Left ventricle myocardium inferior (tissue), 1 donor: ENCODE measurements at regions not wholly inside any gene's neighbourhood (a gene's known extent, or its start where the extent isn't known, plus 50 kb on each side); places are given as distances from the start of the nearest gene placed in this dataset.

Experiments
- DNase-seq: peaks from one replicate; pipeline ENCODE4 v3.0.0-alpha.2; 2020
- H3K27ac ChIP-seq: fragments of 200-600 bp; replicated peaks from 2 replicates; pipeline ENCODE4 v1.8.0; 2021
- H3K27me3 ChIP-seq: fragments of 200-600 bp; 2 replicates; pipeline ENCODE4 v1.8.0; 2021; ENCODE audit warnings: low read depth
- H3K36me3 ChIP-seq: fragments of 200-600 bp; 2 replicates; pipeline ENCODE4 v1.8.0; 2021
- H3K4me1 ChIP-seq: fragments of 200-600 bp; 2 replicates; pipeline ENCODE4 v1.8.0; 2021
- H3K4me3 ChIP-seq: fragments of 200-600 bp; 2 replicates; pipeline ENCODE4 v1.8.0; 2021; ENCODE audit warnings: mild to moderate bottlenecking, moderate library complexity
- H3K9me3 ChIP-seq: fragments of 200-600 bp; replicated peaks from 2 replicates; pipeline ENCODE4 v1.8.0; 2021
- intact Hi-C: fragments of 100-400 bp; cut with micrococcal nuclease; formaldehyde crosslinking; loops from one replicate; pipeline ENCODE4 v1.11.0; 2022
- TF ChIP-seq, protein P1 (sequence below): fragments of 200-600 bp; IDR thresholded peaks from 2 replicates; pipeline ENCODE4 v1.8.0; 2021; ENCODE audit warnings: antibody characterized with exemption, mild to moderate bottlenecking, borderline replicate concordance
- donor health status: DM: no; HTN: yes; CAD: no; lungs with severe emphysema.

- Histone ChIP-seq H3K4me1 (no peaks in the 10 kb centered on the region), H3K36me3 (no peaks in the 10 kb centered on the region), H3K27me3 (no peaks in the 10 kb centered on the region), H3K27ac (no peak overlapping the region), H3K9me3 (no peaks in the 10 kb centered on the region), H3K4me3 (no peak overlapping the region)
- no peak for DNase-seq
- intact Hi-C loops = no loop called here
- TF ChIP-seq, protein P1, sequence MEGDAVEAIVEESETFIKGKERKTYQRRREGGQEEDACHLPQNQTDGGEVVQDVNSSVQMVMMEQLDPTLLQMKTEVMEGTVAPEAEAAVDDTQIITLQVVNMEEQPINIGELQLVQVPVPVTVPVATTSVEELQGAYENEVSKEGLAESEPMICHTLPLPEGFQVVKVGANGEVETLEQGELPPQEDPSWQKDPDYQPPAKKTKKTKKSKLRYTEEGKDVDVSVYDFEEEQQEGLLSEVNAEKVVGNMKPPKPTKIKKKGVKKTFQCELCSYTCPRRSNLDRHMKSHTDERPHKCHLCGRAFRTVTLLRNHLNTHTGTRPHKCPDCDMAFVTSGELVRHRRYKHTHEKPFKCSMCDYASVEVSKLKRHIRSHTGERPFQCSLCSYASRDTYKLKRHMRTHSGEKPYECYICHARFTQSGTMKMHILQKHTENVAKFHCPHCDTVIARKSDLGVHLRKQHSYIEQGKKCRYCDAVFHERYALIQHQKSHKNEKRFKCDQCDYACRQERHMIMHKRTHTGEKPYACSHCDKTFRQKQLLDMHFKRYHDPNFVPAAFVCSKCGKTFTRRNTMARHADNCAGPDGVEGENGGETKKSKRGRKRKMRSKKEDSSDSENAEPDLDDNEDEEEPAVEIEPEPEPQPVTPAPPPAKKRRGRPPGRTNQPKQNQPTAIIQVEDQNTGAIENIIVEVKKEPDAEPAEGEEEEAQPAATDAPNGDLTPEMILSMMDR = no peak
Observed at GRCh38 chr6:119536666-119537065, 187.1 kb upstream of the MAN1A1 start.

- TF ChIP-seq, protein P1 = no peak
- Histone ChIP-seq H3K4me1 (no peaks in the 10 kb centered on the region), H3K36me3 (no peaks in the 10 kb centered on the region), H3K27me3 (no peaks in the 10 kb centered on the region), H3K4me3 (no peak overlapping the region), H3K27ac (no peak overlapping the region), H3K9me3 (no peaks in the 10 kb centered on the region)
- DNase-seq = no peak
- intact Hi-C loops = no loop called here
Observed at GRCh38 chr6:119535332-119535731, 185.8 kb upstream of the MAN1A1 start.

DNA sequence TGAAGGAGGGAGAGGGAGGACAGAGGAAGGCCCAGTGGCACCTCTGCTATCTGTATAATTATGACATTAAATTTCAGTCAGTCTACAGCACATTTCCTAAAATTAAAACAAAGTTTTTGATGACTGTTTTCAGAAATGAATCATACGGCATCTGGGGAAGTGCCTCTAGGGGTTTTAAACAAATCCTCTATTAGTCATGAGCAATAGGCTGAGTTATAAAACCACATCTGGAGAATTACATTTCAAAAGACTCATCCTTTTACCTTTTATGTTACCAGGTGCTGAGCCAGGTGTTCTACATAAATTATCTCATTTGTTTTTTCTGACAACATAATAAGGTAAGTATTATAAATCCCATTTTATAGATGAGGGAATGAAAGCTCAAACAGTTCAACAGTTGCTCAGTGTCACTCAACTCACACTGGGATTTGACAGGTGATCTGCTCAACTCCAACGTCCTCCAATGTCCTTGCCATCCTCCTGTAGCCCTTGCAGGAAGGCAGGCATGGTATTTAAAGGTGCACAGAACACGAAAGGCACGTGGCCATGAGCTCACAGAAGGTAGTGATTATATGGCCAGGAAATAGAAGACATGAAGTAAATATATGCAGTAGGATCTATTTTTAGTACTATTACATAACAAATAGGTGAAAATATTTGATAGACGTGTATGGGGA is 184.2 kb upstream of the MAN1A1 start:
- Histone ChIP-seq H3K27ac (no peak overlapping the region), H3K4me3 (no peak overlapping the region), H3K4me1 (no peaks in the 10 kb centered on the region), H3K27me3 (no peaks in the 10 kb centered on the region), H3K36me3 (no peaks in the 10 kb centered on the region), H3K9me3 (no peaks in the 10 kb centered on the region)
- TF ChIP-seq, protein P1 = no peak
- DNase-seq = no peak
- intact Hi-C loops = no loop called here

GRCh38 chr6:119527231-119527578 is 177.6 kb upstream of the MAN1A1 start:
- H3K4me3 ChIP-seq = no peak overlapping the region
- no peak for DNase-seq
- H3K36me3 ChIP-seq = no peaks in the 10 kb centered on the region
- intact Hi-C loops = no loop called here
- no peaks in the 10 kb centered on the region for H3K27me3 ChIP-seq
- TF ChIP-seq, protein P1 = no peak
- H3K27ac ChIP-seq = no peak overlapping the region
- no peaks in the 10 kb centered on the region for H3K9me3 ChIP-seq
- H3K4me1 ChIP-seq = no peaks in the 10 kb centered on the region

DNA sequence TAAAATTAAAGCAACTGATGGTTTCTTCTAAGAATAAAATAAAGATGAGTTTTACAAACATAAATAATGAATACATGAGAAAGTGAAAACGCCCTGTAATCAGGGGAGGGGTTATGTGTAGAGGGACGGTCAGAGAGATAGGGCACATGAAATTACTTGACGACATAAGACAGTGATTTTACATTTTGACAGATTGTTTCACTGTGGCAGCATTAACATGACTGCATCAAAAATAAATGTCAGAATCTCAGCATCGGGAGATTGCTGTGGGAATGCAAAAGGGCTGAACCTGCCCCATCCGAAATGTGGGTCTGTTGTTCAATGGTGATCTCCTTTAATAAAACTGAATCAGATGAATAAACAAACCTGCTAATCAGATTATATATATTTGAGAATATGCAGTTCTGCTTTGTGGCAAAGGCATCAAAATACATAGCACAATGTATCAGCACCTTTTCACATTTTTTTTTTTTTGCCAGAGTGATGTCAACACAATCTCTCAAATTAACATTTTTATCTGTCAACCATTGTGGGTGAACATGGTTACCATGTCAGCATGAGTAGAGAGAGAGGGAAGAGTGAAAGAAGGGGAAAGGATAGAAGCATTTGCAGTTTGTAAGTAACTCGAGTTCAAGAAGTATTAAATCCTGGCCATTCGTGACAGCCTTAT is 177.1 kb upstream of the MAN1A1 start:
- no peak for DNase-seq
- no peaks in the 10 kb centered on the region for H3K27me3 ChIP-seq
- H3K27ac ChIP-seq = no peak overlapping the region
- TF ChIP-seq, protein P1 = no peak
- no peaks in the 10 kb centered on the region for H3K4me1 ChIP-seq
- intact Hi-C loops = no loop called here
- no peaks in the 10 kb centered on the region for H3K36me3 ChIP-seq
- H3K9me3 ChIP-seq = no peaks in the 10 kb centered on the region
- no peak overlapping the region for H3K4me3 ChIP-seq
